ENCODE measurements at regions not wholly inside any gene's neighbourhood (a gene's known extent, or its start where the extent isn't known, plus 50 kb on each side); places are given as distances from the start of the nearest gene placed in this dataset.

DNA sequence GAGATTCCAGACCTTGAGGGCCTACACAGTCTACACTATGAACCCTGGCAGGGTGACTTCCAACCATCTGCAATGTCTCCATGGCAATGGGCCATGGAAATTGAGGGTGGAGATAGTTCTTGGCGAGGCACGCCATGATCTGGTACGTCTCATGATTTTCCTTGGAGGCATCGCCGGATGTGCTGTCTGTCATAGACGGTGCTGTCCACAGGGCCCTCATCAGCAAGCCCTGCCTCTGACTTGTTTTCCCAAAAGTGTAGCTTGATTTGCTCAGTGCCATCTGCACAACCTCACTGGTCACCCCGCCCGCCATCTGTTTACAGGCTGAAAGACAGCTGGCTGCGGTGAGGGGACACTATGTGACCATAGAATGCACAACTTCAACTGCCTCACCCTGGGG lies 73.5 kb downstream of the BOD1 start:
- DNase-seq (ENCODE audit: low read depth, low spot score) (no peak), FAIRE-seq (no peak)
- Histone ChIP-seq H3K79me2 (ENCODE audit: control insufficient read depth, insufficient read depth, low read length) (no peaks in the 10 kb centered on the region), H3K9me1 (replicated peaks; ENCODE audit: control insufficient read depth, extremely low read depth, insufficient read depth, low read length) (no peaks in the 10 kb centered on the region), H3K9me3 (replicated peaks; ENCODE audit: control insufficient read depth, insufficient read depth, low read length) (no peaks in the 10 kb centered on the region), H3K9ac (replicated peaks; ENCODE audit: extremely low read depth, insufficient read depth, low read length) (no peak overlapping the region), H2AFZ (ENCODE audit: low read depth, low read length) (no peak overlapping the region), H4K20me1 (replicated peaks; ENCODE audit: control insufficient read depth, extremely low read depth, insufficient read depth, low read length) (no peaks in the 10 kb centered on the region), H3K4me2 (ENCODE audit: insufficient read depth, low read length) (no peak overlapping the region), H3K4me1 (ENCODE audit: control insufficient read depth, extremely low read depth, insufficient read depth, low read length) (no peaks in the 10 kb centered on the region), H3K4me3 (replicated peaks in 1 of 3; ENCODE audit: insufficient read depth in 1 of 3, low read depth in 1 of 3, low read length in 3 of 3) (no peak overlapping the region), H3K36me3 (ENCODE audit: control insufficient read depth in 2 of 2, extremely low read depth in 1 of 2, insufficient read depth in 2 of 2, low read length in 2 of 2) (no peaks in the 10 kb centered on the region), H3K27ac (ENCODE audit: insufficient read depth, low read depth, low read length) (no peak overlapping the region), H3K27me3 (ENCODE audit: control insufficient read depth in 2 of 2, insufficient read depth in 2 of 2, low read length in 2 of 2) (no peaks in the 10 kb centered on the region)
- POLR2A ChIA-PET = no interaction called here
- TF ChIP-seq MYC (IDR thresholded peaks at IDR 0.05; ENCODE audit: low read depth, low read length) = no peak
- TF ChIP-seq MAX (IDR thresholded peaks at IDR 0.05; ENCODE audit: insufficient read depth, insufficient read length) = no peak
- no peak for TF ChIP-seq GATA2 (IDR thresholded peaks at IDR 0.05; ENCODE audit: insufficient read depth, insufficient read length, low read depth, low read length)
- no peak for TF ChIP-seq CTCF (IDR thresholded peaks at IDR 0.05; ENCODE audit: extremely low read depth in 1 of 2, insufficient read depth in 1 of 2, low read depth in 1 of 2, low read length in 2 of 2)
- no peak for TF ChIP-seq POLR2AphosphoS5 (IDR thresholded peaks at IDR 0.05; ENCODE audit: insufficient read depth, low read depth, low read length)
- TF ChIP-seq POLR2A (IDR thresholded peaks at IDR 0.05; ENCODE audit: low read depth, low read length) = no peak
- TF ChIP-seq JUN (IDR thresholded peaks at IDR 0.05; ENCODE audit: borderline replicate concordance, insufficient read depth, insufficient read length, low read depth) = no peak
- no peak for TF ChIP-seq EZH2 (IDR thresholded peaks at IDR 0.05; ENCODE audit: borderline replicate concordance, low read depth, low read length, severe bottlenecking)
- no peak for TF ChIP-seq FOS (IDR thresholded peaks at IDR 0.05; ENCODE audit: borderline replicate concordance, insufficient read depth, low read length)
- BruUV-seq (replicated peaks) = no TSS peak
- CTCF ChIA-PET = no interaction called here
- intact Hi-C loops (cut with micrococcal nuclease) (no loop called here), dilution Hi-C loops (cut with MboI; ENCODE audit: extremely low pct_ligation_motif_present, low sequenced_read_pairs) (no loop called here)
